GM12891 (cell line): ENCODE measurements at regions not wholly inside any gene's neighbourhood (a gene's known extent, or its start where the extent isn't known, plus 50 kb on each side); places are given as distances from the start of the nearest gene placed in this dataset.

ENCODE experiments used
- DNase-seq: peaks from one replicate; pipeline ENCODE4 v3.0.0; 2011; ENCODE audit warnings: low spot score; ENCODE audit not compliant: insufficient read length
- FAIRE-seq: peaks from 2 replicates; lab custom pipeline; 2011; peaks lifted over from hg19 to GRCh38; lab: Jason Lieb, UNC
- PAX5 ChIP-seq: IDR thresholded peaks from 2 replicates; pipeline ENCODE4 v1.6.1; 2011; ENCODE audit warnings: low read length, moderate library complexity, mild to moderate bottlenecking; ENCODE audit not compliant: insufficient read depth, severe bottlenecking
- POLR2A ChIP-seq: IDR thresholded peaks from 2 replicates; pipeline ENCODE4 v1.6.1; 2011; ENCODE audit warnings: low read depth, low read length, control low read depth
- POLR2AphosphoS5 ChIP-seq: IDR thresholded peaks from 2 replicates; pipeline ENCODE4 v1.6.1; 2011; ENCODE audit warnings: low read depth, low read length, control low read depth
- POU2F2 ChIP-seq: IDR thresholded peaks from 2 replicates; pipeline ENCODE4 v1.6.1; 2011; ENCODE audit warnings: low read depth, mild to moderate bottlenecking, control low read depth, low read length, moderate library complexity
- SPI1 ChIP-seq: IDR thresholded peaks from 2 replicates; pipeline ENCODE4 v1.6.1; 2011; ENCODE audit warnings: low read depth, low read length, control low read depth
- TAF1 ChIP-seq: IDR thresholded peaks from 2 replicates; pipeline ENCODE4 v1.6.1; 2011; ENCODE audit warnings: low read depth, low read length, control low read depth

GRCh38 chr15:96390986-96391385 is 60.5 kb downstream of the NR2F2 start:
- TF ChIP-seq POLR2A (no peak), POU2F2 (no peak)
- no peak for FAIRE-seq
- DNase-seq: no peak

GRCh38 chr15:96392380-96393208 is 62.1 kb downstream of the NR2F2 start:
- TF ChIP-seq POLR2A (no peak), POLR2AphosphoS5 (no peak), TAF1 (no peak), SPI1 (no peak), PAX5 (no peak)
- FAIRE-seq (no peak), DNase-seq (no peak)

GRCh38 chr15:96393209-96393513 is 62.7 kb downstream of the NR2F2 start:
- FAIRE-seq (no peak), DNase-seq (no peak)
- no peak for TF ChIP-seq POU2F2
- TF ChIP-seq SPI1: no peak
- TF ChIP-seq PAX5: no peak
- TF ChIP-seq TAF1: no peak
- no peak for TF ChIP-seq POLR2AphosphoS5
- TF ChIP-seq POLR2A: no peak

DNA sequence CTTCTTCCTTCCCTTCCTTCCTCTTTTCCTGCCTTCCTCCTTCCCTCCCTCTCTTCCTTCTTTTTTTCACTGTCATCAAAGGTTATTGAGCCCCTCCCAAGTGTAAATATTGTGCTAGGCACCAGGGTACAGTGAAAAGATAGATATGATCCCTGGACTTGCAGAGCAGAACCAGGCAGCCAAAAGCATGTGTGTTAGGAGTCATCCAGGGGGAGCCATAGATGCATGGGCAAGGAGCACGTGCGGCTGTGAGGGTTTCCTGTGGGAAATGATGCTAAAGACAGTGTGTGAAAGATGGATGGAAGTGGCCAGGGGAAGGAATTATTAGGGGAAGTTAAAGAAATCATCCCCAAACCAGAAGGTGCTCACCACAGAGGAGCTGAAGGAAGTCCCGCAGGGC is 65.2 kb downstream of the NR2F2 start:
- TF ChIP-seq POLR2A (no peak), SPI1 (no peak), POU2F2 (no peak), PAX5 (no peak), POLR2AphosphoS5 (no peak), TAF1 (no peak)
- DNase-seq: no peak
- FAIRE-seq: no peak

GRCh38 chr15:96398776-96399175 is 68.3 kb downstream of the NR2F2 start:
- DNase-seq: no peak
- no peak for TF ChIP-seq TAF1
- TF ChIP-seq POLR2A: no peak
- TF ChIP-seq POU2F2: no peak
- FAIRE-seq: no peak

- FAIRE-seq: no peak
- DNase-seq: no peak
- TF ChIP-seq POLR2AphosphoS5 (no peak), SPI1 (no peak), TAF1 (no peak), PAX5 (no peak), POLR2A (no peak)
These were observed 71.9 kb downstream of the NR2F2 start for GRCh38 chr15:96402403-96402802.

DNA sequence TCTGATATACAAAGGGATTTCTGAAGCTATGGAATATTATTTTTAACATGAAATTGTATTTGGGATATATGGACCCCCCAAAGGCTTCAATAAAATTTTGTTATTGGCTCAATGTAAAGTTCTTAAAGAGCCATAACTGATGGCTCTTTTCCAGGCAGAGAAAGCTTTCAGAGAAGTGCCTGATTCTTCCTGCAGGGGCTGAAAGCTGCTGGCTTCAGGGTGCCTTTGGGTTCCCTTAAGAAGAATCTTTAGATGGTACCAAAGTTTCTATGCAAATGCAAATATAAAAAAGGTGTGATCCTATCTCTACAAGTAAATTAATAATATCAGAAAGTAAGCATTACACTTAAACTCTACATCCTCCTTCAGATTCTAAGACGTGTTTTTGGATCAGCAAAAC is 72.6 kb downstream of the NR2F2 start:
- TF ChIP-seq POLR2AphosphoS5 (no peak), POU2F2 (no peak), PAX5 (no peak), SPI1 (no peak), TAF1 (no peak), POLR2A (no peak)
- FAIRE-seq (no peak), DNase-seq (no peak)

GRCh38 chr15:96403932-96404331 is 73.4 kb downstream of the NR2F2 start:
- no peak for FAIRE-seq
- DNase-seq: no peak
- TF ChIP-seq TAF1 (no peak), POU2F2 (no peak), POLR2AphosphoS5 (no peak), SPI1 (no peak), POLR2A (no peak), PAX5 (no peak)

GRCh38 chr15:96404560-96404959 is 74.1 kb downstream of the NR2F2 start:
- FAIRE-seq (no peak), DNase-seq (no peak)
- no peak for TF ChIP-seq TAF1
- no peak for TF ChIP-seq PAX5
- no peak for TF ChIP-seq SPI1
- no peak for TF ChIP-seq POU2F2
- no peak for TF ChIP-seq POLR2A
- no peak for TF ChIP-seq POLR2AphosphoS5

DNA sequence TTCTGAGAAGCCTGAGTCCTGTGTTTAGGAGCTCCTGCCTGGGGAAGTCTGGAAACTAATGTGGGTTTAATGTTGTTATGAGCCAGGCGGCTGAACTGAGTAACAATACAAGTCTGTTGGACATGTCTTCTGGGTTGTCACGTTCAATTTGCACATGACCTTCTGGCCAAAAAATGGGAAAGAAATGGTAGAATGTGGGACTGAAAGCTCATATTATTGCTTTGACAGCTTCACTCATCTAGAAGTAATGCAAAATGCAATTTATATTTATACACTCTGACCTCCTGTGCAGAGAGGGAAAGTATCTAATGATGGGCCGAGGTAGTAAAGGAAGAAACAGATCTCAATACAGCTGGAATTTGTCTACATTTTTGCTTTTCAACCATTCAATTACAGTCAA is 75.8 kb downstream of the NR2F2 start:
- FAIRE-seq: no peak
- no peak for DNase-seq

More for the DNA sequence above, 75.8 kb downstream of the NR2F2 start:
- TF ChIP-seq POLR2A: no peak
- TF ChIP-seq TAF1: no peak
- TF ChIP-seq POU2F2: no peak
- TF ChIP-seq POLR2AphosphoS5: no peak
- TF ChIP-seq SPI1: no peak
- TF ChIP-seq PAX5: no peak
